Rectal smooth muscle tissue (tissue), 1 donor: ENCODE measurements at regions not wholly inside any gene's neighbourhood (a gene's known extent, or its start where the extent isn't known, plus 50 kb on each side); places are given as distances from the start of the nearest gene placed in this dataset.
"Not testable (repeated sequence)": the region's sequence is repeated elsewhere in the genome, so short reads cannot be mapped to it uniquely, and the experiment has no call there.

Experiments used
- H3K27ac ChIP-seq: one replicate; pipeline ENCODE4 v1.7.0; 2013; ENCODE audit warnings: low read depth, low read length, inconsistent platforms
- H3K27me3 ChIP-seq: one replicate; pipeline ENCODE4 v1.7.0; 2013; ENCODE audit warnings: low read length; ENCODE audit not compliant: control insufficient read depth, insufficient read depth
- H3K36me3 ChIP-seq: one replicate; pipeline ENCODE4 v1.7.0; 2013; ENCODE audit warnings: low read length; ENCODE audit not compliant: control insufficient read depth, insufficient read depth
- H3K4me1 ChIP-seq: one replicate; pipeline ENCODE4 v1.7.0; 2013; ENCODE audit warnings: low read length; ENCODE audit not compliant: control insufficient read depth, insufficient read depth
- H3K4me3 ChIP-seq: one replicate; pipeline ENCODE4 v1.7.0; 2013; ENCODE audit warnings: low read length
- H3K9ac ChIP-seq: one replicate; pipeline ENCODE4 v1.7.0; 2013; ENCODE audit warnings: low read length

GRCh38 chr5:124952566-124952965 is 206.1 kb upstream of the ZNF608 start:
- H3K4me3 ChIP-seq: no peak overlapping the region
- H3K27me3 ChIP-seq: no peaks in the 10 kb centered on the region
- no peaks in the 10 kb centered on the region for H3K4me1 ChIP-seq
- no peaks in the 10 kb centered on the region for H3K36me3 ChIP-seq
- no peak overlapping the region for H3K9ac ChIP-seq
- no peak overlapping the region for H3K27ac ChIP-seq

GRCh38 chr5:124954784-124955183 is 208.3 kb upstream of the ZNF608 start:
- H3K27ac ChIP-seq: no peak overlapping the region
- no peaks in the 10 kb centered on the region for H3K36me3 ChIP-seq
- H3K4me3 ChIP-seq: no peak overlapping the region
- H3K9ac ChIP-seq: no peak overlapping the region
- no peaks in the 10 kb centered on the region for H3K4me1 ChIP-seq
- no peaks in the 10 kb centered on the region for H3K27me3 ChIP-seq

- H3K27me3 ChIP-seq: no peaks in the 10 kb centered on the region
- H3K9ac ChIP-seq: no peak overlapping the region
- no peaks in the 10 kb centered on the region for H3K36me3 ChIP-seq
- no peak overlapping the region for H3K4me3 ChIP-seq
- no peaks in the 10 kb centered on the region for H3K4me1 ChIP-seq
- H3K27ac ChIP-seq: no peak overlapping the region
Measured at GRCh38 chr5:124956471-124957029, 210.1 kb upstream of the ZNF608 start.

- Histone ChIP-seq H3K36me3 (no peaks in the 10 kb centered on the region), H3K4me3 (no peak overlapping the region), H3K4me1 (no peaks in the 10 kb centered on the region), H3K9ac (no peak overlapping the region), H3K27ac (no peak overlapping the region), H3K27me3 (no peaks in the 10 kb centered on the region)
Measured at GRCh38 chr5:124957063-124957462, 210.6 kb upstream of the ZNF608 start.

GRCh38 chr5:124960266-124960665 is 213.8 kb upstream of the ZNF608 start:
- H3K9ac ChIP-seq: no peak overlapping the region
- H3K4me3 ChIP-seq: no peak overlapping the region
- no peaks in the 10 kb centered on the region for H3K27me3 ChIP-seq
- no peak overlapping the region for H3K27ac ChIP-seq
- no peaks in the 10 kb centered on the region for H3K36me3 ChIP-seq
- no peaks in the 10 kb centered on the region for H3K4me1 ChIP-seq

GRCh38 chr5:124961521-124961920 is 215.1 kb upstream of the ZNF608 start:
- Histone ChIP-seq H3K9ac (no peak overlapping the region), H3K4me1 (no peaks in the 10 kb centered on the region), H3K27me3 (no peaks in the 10 kb centered on the region), H3K4me3 (no peak overlapping the region), H3K27ac (no peak overlapping the region), H3K36me3 (no peaks in the 10 kb centered on the region)

GRCh38 chr5:124962111-124962510 is 215.7 kb upstream of the ZNF608 start:
- H3K36me3 ChIP-seq: no peaks in the 10 kb centered on the region
- H3K9ac ChIP-seq: no peak overlapping the region
- no peak overlapping the region for H3K27ac ChIP-seq
- no peaks in the 10 kb centered on the region for H3K27me3 ChIP-seq
- no peak overlapping the region for H3K4me3 ChIP-seq
- H3K4me1 ChIP-seq: no peaks in the 10 kb centered on the region

- Histone ChIP-seq H3K9ac (no peak overlapping the region), H3K36me3 (no peaks in the 10 kb centered on the region), H3K4me3 (no peak overlapping the region), H3K4me1 (no peaks in the 10 kb centered on the region), H3K27me3 (no peaks in the 10 kb centered on the region), H3K27ac (no peak overlapping the region)
Measured at GRCh38 chr5:124962735-124963134, 216.3 kb upstream of the ZNF608 start.

- Histone ChIP-seq H3K27me3 (no peaks in the 10 kb centered on the region), H3K4me1 (no peaks in the 10 kb centered on the region), H3K9ac (no peak overlapping the region), H3K4me3 (no peak overlapping the region), H3K36me3 (no peaks in the 10 kb centered on the region), H3K27ac (no peak overlapping the region)
Measured at GRCh38 chr5:124963236-124963919, 216.9 kb upstream of the ZNF608 start.

GRCh38 chr5:124966741-124967140 is 220.3 kb upstream of the ZNF608 start:
- not testable (repeated sequence) for H3K9ac ChIP-seq, H3K4me1 ChIP-seq, H3K27me3 ChIP-seq, H3K27ac ChIP-seq, H3K36me3 ChIP-seq, H3K4me3 ChIP-seq

GRCh38 chr5:124970381-124970780 is 223.9 kb upstream of the ZNF608 start:
- H3K27ac ChIP-seq, H3K4me3 ChIP-seq, H3K27me3 ChIP-seq, H3K36me3 ChIP-seq, H3K4me1 ChIP-seq, H3K9ac ChIP-seq: not testable (repeated sequence)

- Histone ChIP-seq H3K36me3 (no peaks in the 10 kb centered on the region), H3K27ac (no peak overlapping the region), H3K4me1 (no peaks in the 10 kb centered on the region), H3K9ac (no peak overlapping the region), H3K27me3 (no peaks in the 10 kb centered on the region), H3K4me3 (no peak overlapping the region)
Measured at GRCh38 chr5:124972703-124973102, 226.3 kb upstream of the ZNF608 start.

GRCh38 chr5:124973661-124974060 is 227.2 kb upstream of the ZNF608 start:
- Histone ChIP-seq H3K9ac (no peak overlapping the region), H3K4me1 (no peaks in the 10 kb centered on the region), H3K4me3 (no peak overlapping the region), H3K27ac (no peak overlapping the region), H3K36me3 (no peaks in the 10 kb centered on the region), H3K27me3 (no peaks in the 10 kb centered on the region)
